RPMI8226 (cell line): ENCODE measurements at regions not wholly inside any gene's neighbourhood (a gene's known extent, or its start where the extent isn't known, plus 50 kb on each side); places are given as distances from the start of the nearest gene placed in this dataset.

Experiments used
- DNase-seq: peaks from one replicate; pipeline ENCODE4 v3.0.0-alpha.2; 2015

- DNase-seq: no peak
Observed at GRCh38 chr15:92305343-92305742, 88.3 kb upstream of the ST8SIA2 start.

GRCh38 chr15:92306663-92307062 lies 87.0 kb upstream of the ST8SIA2 start:
- DNase-seq: peak; percentile 24

GRCh38 chr15:92315144-92315543 lies 78.5 kb upstream of the ST8SIA2 start:
- no peak for DNase-seq

GRCh38 chr15:92315595-92316211 lies 78.0 kb upstream of the ST8SIA2 start:
- DNase-seq: no peak

- DNase-seq: no peak
Observed at GRCh38 chr15:92316586-92317295, 76.9 kb upstream of the ST8SIA2 start.

- no peak for DNase-seq
Observed at GRCh38 chr15:92320012-92320699, 73.5 kb upstream of the ST8SIA2 start.

GRCh38 chr15:92322566-92323355 lies 70.9 kb upstream of the ST8SIA2 start:
- no peak for DNase-seq

- no peak for DNase-seq
Observed at GRCh38 chr15:92323525-92323924, 70.2 kb upstream of the ST8SIA2 start.

- no peak for DNase-seq
Observed at GRCh38 chr15:92324101-92324963, 69.3 kb upstream of the ST8SIA2 start.

GRCh38 chr15:92326236-92326635 lies 67.4 kb upstream of the ST8SIA2 start:
- no peak for DNase-seq

- DNase-seq: no peak
Observed at GRCh38 chr15:92327033-92327432, 66.6 kb upstream of the ST8SIA2 start.

GRCh38 chr15:92328207-92328606 lies 65.5 kb upstream of the ST8SIA2 start:
- DNase-seq: no peak

GRCh38 chr15:92332125-92332899 lies 61.4 kb upstream of the ST8SIA2 start:
- no peak for DNase-seq

GRCh38 chr15:92333709-92334108 lies 60.0 kb upstream of the ST8SIA2 start:
- no peak for DNase-seq

- no peak for DNase-seq
Observed at GRCh38 chr15:92336419-92336987, 57.2 kb upstream of the ST8SIA2 start.

GRCh38 chr15:92339361-92339760 lies 54.3 kb upstream of the ST8SIA2 start:
- DNase-seq: no peak
